Left lung (tissue), 4 donors: ENCODE measurements at regions not wholly inside any gene's neighbourhood (a gene's known extent, or its start where the extent isn't known, plus 50 kb on each side); places are given as distances from the start of the nearest gene placed in this dataset.
"Not testable (repeated sequence)": the region's sequence is repeated elsewhere in the genome, so short reads cannot be mapped to it uniquely, and the experiment has no call there.

Experiments used
- ATAC-seq: fragments of 200-7000 bp; cut with Tn5 transposase; one replicate; pipeline ENCODE4 v1.9.1; 2020; ENCODE audit warnings: moderate library complexity
- DNase-seq, 4 donors: peaks; one replicate each; pipeline ENCODE4 v3.0.0-alpha.2; 2013 to 2020
- H3K27ac ChIP-seq, 2 donors: fragments of 200-600 bp; sonication (generic) in 1 of 2; one replicate each; pipeline versions ENCODE4 v1.5.0 to v1.8.0; 2020 to 2021
- H3K27me3 ChIP-seq, 2 donors: fragments of 200-600 bp; sonication (generic) in 1 of 2; one replicate each; pipeline versions ENCODE4 v1.5.0 to v1.8.0; 2020 to 2021
- H3K36me3 ChIP-seq, 2 donors: fragments of 200-600 bp; sonication (generic) in 1 of 2; one replicate each; pipeline versions ENCODE4 v1.5.0 to v1.8.0; 2020 to 2021
- H3K4me1 ChIP-seq, 2 donors: fragments of 200-600 bp; one replicate each; pipeline ENCODE4 v1.8.0; 2021
- H3K4me3 ChIP-seq, 2 donors: fragments of 200-600 bp; sonication (generic) in 1 of 2; one replicate each; pipeline versions ENCODE4 v1.5.0 to v1.8.0; 2020 to 2021; ENCODE audit warnings: mild to moderate bottlenecking in 1 of 2
- H3K9me3 ChIP-seq, 2 donors: fragments of 200-600 bp; sonication (generic) in 1 of 2; one replicate each; pipeline versions ENCODE4 v1.5.0 to v1.8.0; 2020 to 2021
- intact Hi-C, 2 donors: fragments of 100-400 bp; cut with DNase I; formaldehyde crosslinking; loops; one replicate each; pipeline versions ENCODE4 v1.11.2 to v1.14.2; 2022
- TF ChIP-seq, protein P1 (sequence below), 2 donors: fragments of 200-600 bp; sonication (generic) in 1 of 2; IDR thresholded peaks; one replicate each; pipeline versions ENCODE4 v1.5.0 to v1.8.0; 2021; ENCODE audit warnings: antibody characterized with exemption in 2 of 2
- donor health status: DM: no; HTN: yes; CAD: no.
- donor health status: DM: no; HTN: no; CAD: no.

GRCh38 chr20:53671370-53671769 is 77.7 kb upstream of the ZNF217 start:
- TF ChIP-seq, protein P1, sequence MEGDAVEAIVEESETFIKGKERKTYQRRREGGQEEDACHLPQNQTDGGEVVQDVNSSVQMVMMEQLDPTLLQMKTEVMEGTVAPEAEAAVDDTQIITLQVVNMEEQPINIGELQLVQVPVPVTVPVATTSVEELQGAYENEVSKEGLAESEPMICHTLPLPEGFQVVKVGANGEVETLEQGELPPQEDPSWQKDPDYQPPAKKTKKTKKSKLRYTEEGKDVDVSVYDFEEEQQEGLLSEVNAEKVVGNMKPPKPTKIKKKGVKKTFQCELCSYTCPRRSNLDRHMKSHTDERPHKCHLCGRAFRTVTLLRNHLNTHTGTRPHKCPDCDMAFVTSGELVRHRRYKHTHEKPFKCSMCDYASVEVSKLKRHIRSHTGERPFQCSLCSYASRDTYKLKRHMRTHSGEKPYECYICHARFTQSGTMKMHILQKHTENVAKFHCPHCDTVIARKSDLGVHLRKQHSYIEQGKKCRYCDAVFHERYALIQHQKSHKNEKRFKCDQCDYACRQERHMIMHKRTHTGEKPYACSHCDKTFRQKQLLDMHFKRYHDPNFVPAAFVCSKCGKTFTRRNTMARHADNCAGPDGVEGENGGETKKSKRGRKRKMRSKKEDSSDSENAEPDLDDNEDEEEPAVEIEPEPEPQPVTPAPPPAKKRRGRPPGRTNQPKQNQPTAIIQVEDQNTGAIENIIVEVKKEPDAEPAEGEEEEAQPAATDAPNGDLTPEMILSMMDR (IDR thresholded peaks at IDR 0.05): no peak
- no peaks in the 10 kb centered on the region for H3K36me3 ChIP-seq
- no peak overlapping the region for H3K4me3 ChIP-seq
- intact Hi-C loops: no loop called here
- ATAC-seq (no peak), DNase-seq (no peak)
- H3K9me3 ChIP-seq: no peaks in the 10 kb centered on the region
- no peak overlapping the region for H3K27ac ChIP-seq
- no peaks in the 10 kb centered on the region for H3K4me1 ChIP-seq
- H3K27me3 ChIP-seq: no peaks in the 10 kb centered on the region

DNA sequence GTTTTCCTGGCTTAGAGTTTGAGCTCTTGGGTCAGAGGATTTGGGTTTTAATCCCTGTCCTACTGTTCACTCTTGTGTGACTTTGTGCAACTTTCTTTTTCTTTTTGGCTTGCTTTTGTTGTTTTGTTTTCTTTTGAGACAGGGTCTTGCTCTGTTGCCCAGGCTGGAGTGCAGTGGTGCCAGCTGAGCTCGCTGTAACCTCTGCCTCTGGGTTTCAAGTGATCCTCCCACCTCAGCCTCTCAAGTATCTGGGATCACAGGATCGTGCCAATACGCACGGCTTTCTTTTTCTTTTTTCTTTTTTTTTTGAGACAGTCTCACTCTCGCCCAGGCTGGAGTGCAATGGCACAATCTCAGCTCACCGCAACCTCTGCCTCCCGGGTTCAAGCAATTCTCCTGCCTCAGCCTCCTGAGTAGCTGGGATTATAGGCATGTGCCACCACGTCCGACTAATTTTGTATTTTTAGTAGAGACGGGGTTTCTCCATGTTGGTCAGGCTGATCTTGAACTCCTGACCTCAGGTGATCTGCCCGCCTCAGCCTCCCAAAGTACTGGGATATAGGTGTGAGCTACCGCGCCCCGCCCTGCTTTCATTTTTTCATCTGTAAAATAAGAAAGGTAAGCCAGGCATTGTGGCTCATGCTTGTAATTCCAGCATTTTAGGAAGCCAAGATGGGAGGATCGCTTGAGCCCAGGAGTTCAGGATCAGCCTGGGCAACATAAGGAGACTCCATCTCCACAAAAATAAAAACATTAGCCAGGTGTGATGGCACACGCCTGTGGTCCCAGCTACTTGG is 76.1 kb upstream of the ZNF217 start:
- H3K27ac ChIP-seq, H3K9me3 ChIP-seq, H3K36me3 ChIP-seq, H3K27me3 ChIP-seq, H3K4me3 ChIP-seq, ATAC-seq, H3K4me1 ChIP-seq, intact Hi-C loops, DNase-seq: not testable (repeated sequence)

GRCh38 chr20:53668992-53669391 is 75.4 kb upstream of the ZNF217 start:
- Histone ChIP-seq H3K4me1 (no peaks in the 10 kb centered on the region), H3K27ac (no peak overlapping the region), H3K36me3 (no peaks in the 10 kb centered on the region), H3K9me3 (no peaks in the 10 kb centered on the region), H3K4me3 (no peak overlapping the region), H3K27me3 (no peaks in the 10 kb centered on the region)
- TF ChIP-seq, protein P1 (IDR thresholded peaks at IDR 0.05): no peak
- no peak for DNase-seq
- intact Hi-C loops: no loop called here
- no peak for ATAC-seq

DNA sequence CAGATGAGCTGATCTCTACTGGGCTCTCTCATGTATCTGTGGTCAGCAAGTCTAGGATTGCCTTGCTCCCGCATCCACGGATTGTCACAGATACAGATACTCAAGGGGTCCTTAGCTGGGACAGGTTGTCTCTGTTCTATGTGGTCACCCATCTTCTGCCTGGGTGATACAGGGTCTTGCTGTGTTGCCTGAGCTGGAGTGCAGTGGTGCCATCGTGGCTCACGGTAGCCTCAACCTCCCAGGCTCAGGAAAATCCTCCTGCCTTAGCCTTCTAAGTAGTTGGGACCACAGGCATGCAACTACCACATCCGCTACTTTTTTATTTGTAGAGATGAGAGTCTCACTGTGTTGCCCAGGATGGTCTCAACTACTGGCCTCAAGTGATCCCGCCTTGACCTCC is 72.5 kb upstream of the ZNF217 start:
- H3K4me1 ChIP-seq: peaks cover 0 to 12% of the 10 kb centered on the region in 2 donors
- DNase-seq: no peak

GRCh38 chr20:53664121-53664520 is 70.5 kb upstream of the ZNF217 start:
- Histone ChIP-seq H3K4me1 (peaks cover 4 to 29% of the 10 kb centered on the region in 2 donors), H3K9me3 (no peaks in the 10 kb centered on the region), H3K4me3 (no peak overlapping the region), H3K27me3 (no peaks in the 10 kb centered on the region), H3K27ac (no peak overlapping the region), H3K36me3 (no peaks in the 10 kb centered on the region)
- ATAC-seq: no peak
- intact Hi-C loops: no loop called here
- peak in 1 of 4 donors; percentile 53 for DNase-seq
- TF ChIP-seq, protein P1 (IDR thresholded peaks at IDR 0.05): no peak

More for the DNA sequence above, 72.5 kb upstream of the ZNF217 start:
- Histone ChIP-seq H3K9me3 (no peaks in the 10 kb centered on the region), H3K27ac (no peak overlapping the region), H3K36me3 (no peaks in the 10 kb centered on the region), H3K4me3 (no peak overlapping the region), H3K27me3 (no peaks in the 10 kb centered on the region)
- intact Hi-C loops: no loop called here
- ATAC-seq: no peak
- TF ChIP-seq, protein P1 (IDR thresholded peaks at IDR 0.05): no peak

DNA sequence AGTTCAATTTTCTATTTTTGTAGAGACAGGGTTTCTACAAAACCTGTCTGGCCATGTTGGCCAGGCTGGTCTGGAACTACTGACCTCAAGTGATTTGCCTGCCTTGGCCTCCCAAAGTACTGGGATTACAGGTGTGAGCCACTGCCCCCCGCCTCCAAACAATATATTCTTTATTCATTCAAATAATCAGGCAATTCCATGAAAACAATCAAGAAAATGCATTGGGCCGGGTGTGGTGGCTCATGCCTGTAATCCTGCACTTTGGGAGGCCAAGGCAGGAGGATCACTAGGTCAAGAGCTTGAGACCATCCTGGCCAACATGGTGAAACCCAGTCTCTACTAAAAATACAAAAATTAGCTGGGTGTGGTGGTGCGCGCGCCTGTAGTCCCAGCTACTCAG is 69.9 kb upstream of the ZNF217 start:
- intact Hi-C loops, ATAC-seq, DNase-seq, H3K27me3 ChIP-seq, H3K27ac ChIP-seq, H3K36me3 ChIP-seq, H3K4me3 ChIP-seq, H3K9me3 ChIP-seq: not testable (repeated sequence)
- peaks cover 4 to 29% of the 10 kb centered on the region in 2 donors for H3K4me1 ChIP-seq
